ENCODE measurements at regions not wholly inside any gene's neighbourhood (a gene's known extent, or its start where the extent isn't known, plus 50 kb on each side); places are given as distances from the start of the nearest gene placed in this dataset.

- H3K27me3 ChIP-seq (ENCODE audit: control insufficient read depth in 1 of 2, insufficient read depth in 2 of 2, low read length in 2 of 2) = no peaks in the 10 kb centered on the region
- H3K36me3 Mint-ChIP-seq (ENCODE audit: low read depth) = no peaks in the 10 kb centered on the region
- no peaks in the 10 kb centered on the region for H3K9me3 Mint-ChIP-seq
- H3K36me3 ChIP-seq (ENCODE audit: insufficient read depth, low read length) = no peaks in the 10 kb centered on the region
- H3K4me1 Mint-ChIP-seq (ENCODE audit: low read depth) = no peaks in the 10 kb centered on the region
- intact Hi-C loops (cut with DNase I, micrococcal nuclease) = no loop called here
- ChIA-PET CTCF (no interaction called here), POLR2A (no interaction called here)
- no peak for ATAC-seq (ENCODE audit: poor library complexity)
- TF ChIP-seq CTCF (IDR thresholded peaks at IDR 0.05) = no peak
- peaks cover 0 to 3% of the 10 kb centered on the region in 2 experiments for H3K9me3 ChIP-seq (ENCODE audit: control insufficient read depth in 1 of 2, insufficient read depth in 1 of 2, low read length in 2 of 2)
- DNase-seq = no peak
- H3K27ac Mint-ChIP-seq = no peak overlapping the region
- H3K4me1 ChIP-seq (ENCODE audit: insufficient read depth, low read length) = no peaks in the 10 kb centered on the region
- no peak overlapping the region for H3K4me3 ChIP-seq (ENCODE audit: low read length)
- H3K27ac ChIP-seq (ENCODE audit: low read depth in 1 of 2, low read length in 2 of 2) = no peak overlapping the region
- no peaks in the 10 kb centered on the region for H3K27me3 Mint-ChIP-seq
- no peak overlapping the region for H3K4me3 Mint-ChIP-seq
Measured at GRCh38 chr2:75870133-75870532, 159.4 kb upstream of the GCFC2 start.

- Histone ChIP-seq H3K27me3 (ENCODE audit: control insufficient read depth in 1 of 2, insufficient read depth in 2 of 2, low read length in 2 of 2) (no peaks in the 10 kb centered on the region), H3K4me3 (ENCODE audit: low read length) (no peak overlapping the region), H3K27ac (ENCODE audit: low read depth in 1 of 2, low read length in 2 of 2) (no peak overlapping the region), H3K4me1 (ENCODE audit: insufficient read depth, low read length) (no peaks in the 10 kb centered on the region), H3K9me3 (ENCODE audit: control insufficient read depth in 1 of 2, insufficient read depth in 1 of 2, low read length in 2 of 2) (no peaks in the 10 kb centered on the region), H3K36me3 (ENCODE audit: insufficient read depth, low read length) (no peaks in the 10 kb centered on the region)
- Mint-ChIP-seq H3K4me1 (ENCODE audit: low read depth) (no peaks in the 10 kb centered on the region), H3K4me3 (no peak overlapping the region), H3K27ac (no peak overlapping the region), H3K36me3 (ENCODE audit: low read depth) (no peaks in the 10 kb centered on the region), H3K9me3 (no peaks in the 10 kb centered on the region), H3K27me3 (no peaks in the 10 kb centered on the region)
- ChIA-PET POLR2A (no interaction called here), CTCF (no interaction called here)
- intact Hi-C loops (cut with DNase I, micrococcal nuclease) = no loop called here
- DNase-seq = no peak
- TF ChIP-seq CTCF (IDR thresholded peaks at IDR 0.05) = no peak
- no peak for ATAC-seq (ENCODE audit: poor library complexity)
Measured at GRCh38 chr2:75865702-75866101, 155.0 kb upstream of the GCFC2 start.

DNA sequence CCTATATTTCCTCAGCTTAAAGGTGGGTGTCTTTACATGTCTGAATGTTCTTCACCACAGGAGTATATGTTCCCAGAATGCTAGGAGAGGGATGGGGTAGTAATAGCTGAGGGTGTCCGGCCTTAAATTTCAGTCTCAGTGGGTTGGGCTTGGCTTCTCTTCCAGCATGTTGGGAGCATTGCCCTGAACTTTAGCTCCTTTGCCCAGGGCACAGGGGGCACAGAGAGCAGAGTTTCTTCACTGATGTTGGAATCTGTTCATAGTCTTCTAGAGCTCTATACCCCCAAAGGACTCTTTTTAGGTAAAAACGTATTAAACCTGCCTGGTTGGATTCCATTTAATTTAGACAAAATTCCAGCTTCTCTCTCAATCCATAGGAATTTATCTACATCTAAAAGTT is 154.4 kb upstream of the GCFC2 start:
- Histone ChIP-seq H3K27ac (ENCODE audit: low read depth in 1 of 2, low read length in 2 of 2) (no peak overlapping the region), H3K4me1 (ENCODE audit: insufficient read depth, low read length) (no peaks in the 10 kb centered on the region), H3K36me3 (ENCODE audit: insufficient read depth, low read length) (no peaks in the 10 kb centered on the region), H3K9me3 (ENCODE audit: control insufficient read depth in 1 of 2, insufficient read depth in 1 of 2, low read length in 2 of 2) (no peaks in the 10 kb centered on the region), H3K4me3 (ENCODE audit: low read length) (no peak overlapping the region), H3K27me3 (ENCODE audit: control insufficient read depth in 1 of 2, insufficient read depth in 2 of 2, low read length in 2 of 2) (no peaks in the 10 kb centered on the region)
- H3K9me3 Mint-ChIP-seq = no peaks in the 10 kb centered on the region
- ATAC-seq (ENCODE audit: poor library complexity) = no peak
- H3K4me1 Mint-ChIP-seq (ENCODE audit: low read depth) = no peaks in the 10 kb centered on the region
- ChIA-PET CTCF (no interaction called here), POLR2A (no interaction called here)
- no peaks in the 10 kb centered on the region for H3K27me3 Mint-ChIP-seq
- TF ChIP-seq CTCF (IDR thresholded peaks at IDR 0.05) = no peak
- DNase-seq = no peak
- no peaks in the 10 kb centered on the region for H3K36me3 Mint-ChIP-seq (ENCODE audit: low read depth)
- intact Hi-C loops (cut with DNase I, micrococcal nuclease) = no loop called here
- no peak overlapping the region for H3K27ac Mint-ChIP-seq
- no peak overlapping the region for H3K4me3 Mint-ChIP-seq
